GM23338 (cell line): ENCODE measurements at regions not wholly inside any gene's neighbourhood (a gene's known extent, or its start where the extent isn't known, plus 50 kb on each side); places are given as distances from the start of the nearest gene placed in this dataset.
A peak's percentile ranks its signal among the peaks of the same experiment; 100 is the strongest.

Experiments
- ATAC-seq: fragments of 200-7000 bp; cut with Tn5 transposase; 3 replicates; pipeline ENCODE4 v1.9.1; 2020
- DNase-seq: peaks from one replicate; pipeline ENCODE4 v3.0.0-alpha.2; 2015; ENCODE audit warnings: low spot score
- H2AFZ ChIP-seq: fragments of 200-600 bp; sonication (generic); 2 replicates; pipeline ENCODE4 v1.8.0; 2016; ENCODE audit warnings: antibody characterized with exemption, mild to moderate bottlenecking, moderate library complexity
- H3F3A ChIP-seq: fragments of 200-600 bp; sonication (generic); replicated peaks from 2 replicates; pipeline ENCODE4 v1.8.0; 2017; ENCODE audit warnings: antibody characterized with exemption, mixed run types, low read depth
- H3K27ac ChIP-seq: fragments of 200-600 bp; sonication (generic); 2 replicates; pipeline ENCODE4 v1.6.1; 2016; ENCODE audit warnings: low read depth
- H3K27me3 ChIP-seq: fragments of 200-600 bp; sonication (generic); 2 replicates; pipeline ENCODE4 v1.8.0; 2016; ENCODE audit warnings: mild to moderate bottlenecking, mixed run types, moderate library complexity; ENCODE audit not compliant: insufficient read depth
- H3K36me3 ChIP-seq: fragments of 200-600 bp; sonication (generic); 2 replicates; pipeline ENCODE4 v1.8.0; 2016; ENCODE audit warnings: mild to moderate bottlenecking; ENCODE audit not compliant: insufficient read depth
- H3K4me1 ChIP-seq: fragments of 200-600 bp; sonication (generic); 2 replicates; pipeline ENCODE4 v1.8.0; 2016; ENCODE audit warnings: mild to moderate bottlenecking, moderate library complexity; ENCODE audit not compliant: insufficient read depth
- H3K4me2 ChIP-seq: fragments of 200-600 bp; sonication (generic); 2 replicates; pipeline ENCODE4 v1.7.1; 2017; ENCODE audit warnings: mixed run types
- H3K4me3 ChIP-seq: fragments of 200-600 bp; sonication (generic); 2 replicates; pipeline ENCODE4 v1.6.1; 2016; ENCODE audit warnings: mixed run types
- H3K79me2 ChIP-seq: fragments of 200-600 bp; sonication (generic); replicated peaks from 2 replicates; pipeline ENCODE4 v1.8.0; 2017; ENCODE audit warnings: mild to moderate bottlenecking; ENCODE audit not compliant: insufficient read depth
- H3K9me2 ChIP-seq: fragments of 200-600 bp; sonication (generic); 2 replicates; pipeline ENCODE4 v1.8.0; 2017; ENCODE audit not compliant: insufficient read depth
- H4K20me1 ChIP-seq: fragments of 200-600 bp; sonication (generic); replicated peaks from 2 replicates; pipeline ENCODE4 v1.8.0; 2017; ENCODE audit warnings: mild to moderate bottlenecking; ENCODE audit not compliant: insufficient read depth
- H3K27ac Mint-ChIP-seq: 2 replicates; pipeline ENCODE4 v1.8.0; 2020; ENCODE audit warnings: inconsistent platforms, mild to moderate bottlenecking, moderate library complexity, mixed read lengths
- H3K27me3 Mint-ChIP-seq: 3 replicates; pipeline ENCODE4 v1.8.0; 2022; ENCODE audit warnings: low read depth, mild to moderate bottlenecking, moderate library complexity, mixed read lengths, inconsistent platforms; ENCODE audit not compliant: insufficient read depth, poor library complexity
- H3K36me3 Mint-ChIP-seq: 3 replicates; pipeline ENCODE4 v1.8.0; 2021; ENCODE audit warnings: low read depth, mild to moderate bottlenecking, inconsistent platforms, moderate library complexity, mixed read lengths
- H3K4me1 Mint-ChIP-seq: 3 replicates; pipeline ENCODE4 v1.8.0; 2020; ENCODE audit warnings: mild to moderate bottlenecking, inconsistent platforms, mixed read lengths
- H3K4me3 Mint-ChIP-seq: 3 replicates; pipeline ENCODE4 v1.8.0; 2021; ENCODE audit warnings: moderate library complexity, mild to moderate bottlenecking, inconsistent platforms, mixed read lengths
- H3K9me3 Mint-ChIP-seq: 3 replicates; pipeline ENCODE4 v1.8.0; 2020; ENCODE audit warnings: moderate library complexity, mild to moderate bottlenecking, inconsistent platforms, mixed read lengths
- CREB1 ChIP-seq: fragments of 250-450 bp; sonication (Bioruptor Pico); IDR thresholded peaks from 2 replicates; pipeline ENCODE4 v1.5.0; 2020; ENCODE audit warnings: low read depth, mild to moderate bottlenecking, moderate library complexity
- ETS1 ChIP-seq: IDR thresholded peaks from 2 replicates; pipeline ENCODE4 v1.6.1; 2016; ENCODE audit warnings: antibody characterized with exemption
- EZH2 ChIP-seq: fragments of 200-600 bp; sonication (generic); IDR thresholded peaks from one replicate; pipeline ENCODE4 v1.8.0; 2017; ENCODE audit warnings: antibody characterized with exemption, mild to moderate bottlenecking, low read depth; ENCODE audit not compliant: unreplicated experiment
- EZH2phosphoT487 ChIP-seq: fragments of 200-600 bp; sonication (generic); IDR thresholded peaks from one replicate; pipeline ENCODE4 v1.8.1; 2018; ENCODE audit warnings: antibody characterized with exemption; ENCODE audit not compliant: unreplicated experiment
- JUNB ChIP-seq: IDR thresholded peaks from one replicate; pipeline ENCODE4 v1.6.1; 2016; ENCODE audit warnings: antibody characterized with exemption; ENCODE audit not compliant: unreplicated experiment
- NANOG ChIP-seq: IDR thresholded peaks from 2 replicates; pipeline ENCODE4 v1.6.1; 2016; ENCODE audit warnings: antibody characterized with exemption, borderline replicate concordance
- POLR2AphosphoS5 ChIP-seq: IDR thresholded peaks from 2 replicates; pipeline ENCODE4 v1.6.1; 2016; ENCODE audit warnings: antibody characterized with exemption, low read depth
- STAT1 ChIP-seq: IDR thresholded peaks from one replicate; pipeline ENCODE4 v1.6.1; 2016; ENCODE audit warnings: antibody characterized with exemption; ENCODE audit not compliant: unreplicated experiment
- ZNF114 ChIP-seq: fragments of 250-450 bp; sonication (Bioruptor Pico); IDR thresholded peaks from 2 replicates; pipeline ENCODE4 v1.5.0; 2020; ENCODE audit warnings: mild to moderate bottlenecking, moderate library complexity
- ZNF331 ChIP-seq: fragments of 250-450 bp; sonication (Bioruptor Pico); IDR thresholded peaks from 2 replicates; pipeline ENCODE4 v1.5.0; 2020; ENCODE audit warnings: low read depth, mild to moderate bottlenecking, moderate library complexity
- TF ChIP-seq, protein P1 (sequence below), 2 experiments: fragments of 200-600 bp in 1 of 2; sonication (generic) in 1 of 2; conservative IDR thresholded peaks; 2 replicates each; pipeline versions ENCODE4 v1.5.1 to v1.6.1; 2016 to 2017; ENCODE audit warnings: antibody characterized with exemption in 2 of 2, low read depth in 2 of 2, mild to moderate bottlenecking in 2 of 2, moderate library complexity in 1 of 2
- TF ChIP-seq, protein P2 (sequence below): IDR thresholded peaks from one replicate; pipeline ENCODE4 v1.6.1; 2018; ENCODE audit warnings: antibody characterized with exemption; ENCODE audit not compliant: unreplicated experiment
- TF ChIP-seq, protein P3 (sequence below): fragments of 250-450 bp; sonication (Bioruptor Pico); IDR thresholded peaks from 2 replicates; pipeline ENCODE4 v1.5.0; 2020; ENCODE audit warnings: mild to moderate bottlenecking, moderate library complexity

DNA sequence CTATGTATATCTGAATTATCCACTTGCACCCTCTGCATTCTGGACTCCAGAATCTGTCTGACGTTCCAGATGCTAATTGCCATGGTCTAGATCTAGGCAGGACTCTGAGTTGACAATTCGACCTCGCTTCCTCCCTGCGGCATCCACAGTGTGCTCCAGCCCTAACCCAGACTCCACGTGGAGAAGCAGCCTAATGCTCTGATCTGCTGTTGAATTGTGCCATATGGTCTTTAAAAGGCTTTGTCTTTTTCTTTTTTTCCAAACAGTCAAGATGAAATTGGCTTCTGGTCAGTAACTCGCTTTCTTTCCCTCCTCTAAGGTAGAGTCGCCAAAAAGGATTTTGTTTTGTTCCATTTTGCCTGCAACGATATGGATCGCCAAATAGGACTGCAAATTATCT, 752.6 kb upstream of the ID2 start:
- H3K27me3 Mint-ChIP-seq: no peaks in the 10 kb centered on the region
- Histone ChIP-seq H4K20me1 (no peaks in the 10 kb centered on the region), H3K27ac (no peak overlapping the region), H3K9me2 (peaks cover 13% of the 10 kb centered on the region), H3K4me1 (no peaks in the 10 kb centered on the region), H3K27me3 (no peaks in the 10 kb centered on the region), H3K36me3 (no peaks in the 10 kb centered on the region), H3K79me2 (no peaks in the 10 kb centered on the region), H3F3A (no peaks in the 10 kb centered on the region), H3K4me3 (no peak overlapping the region), H2AFZ (peak overlapping the region; percentile 53; the same call in 1 of the 2 replicates), H3K4me2 (no peak overlapping the region)
- peaks cover 7% of the 10 kb centered on the region; the same call in 2 of the 3 replicates for H3K4me1 Mint-ChIP-seq
- DNase-seq (no peak), ATAC-seq (no peak)
- H3K9me3 Mint-ChIP-seq: no peaks in the 10 kb centered on the region; the same call in 2 of the 3 replicates
- no peaks in the 10 kb centered on the region for H3K36me3 Mint-ChIP-seq
- no peak overlapping the region for H3K4me3 Mint-ChIP-seq
- no peak overlapping the region for H3K27ac Mint-ChIP-seq
- no peak for TF ChIP-seq NANOG
- no peak for TF ChIP-seq EZH2
- TF ChIP-seq JUNB: no peak
- TF ChIP-seq EZH2phosphoT487: no peak
- TF ChIP-seq ZNF114: no peak
- TF ChIP-seq, protein P1, sequence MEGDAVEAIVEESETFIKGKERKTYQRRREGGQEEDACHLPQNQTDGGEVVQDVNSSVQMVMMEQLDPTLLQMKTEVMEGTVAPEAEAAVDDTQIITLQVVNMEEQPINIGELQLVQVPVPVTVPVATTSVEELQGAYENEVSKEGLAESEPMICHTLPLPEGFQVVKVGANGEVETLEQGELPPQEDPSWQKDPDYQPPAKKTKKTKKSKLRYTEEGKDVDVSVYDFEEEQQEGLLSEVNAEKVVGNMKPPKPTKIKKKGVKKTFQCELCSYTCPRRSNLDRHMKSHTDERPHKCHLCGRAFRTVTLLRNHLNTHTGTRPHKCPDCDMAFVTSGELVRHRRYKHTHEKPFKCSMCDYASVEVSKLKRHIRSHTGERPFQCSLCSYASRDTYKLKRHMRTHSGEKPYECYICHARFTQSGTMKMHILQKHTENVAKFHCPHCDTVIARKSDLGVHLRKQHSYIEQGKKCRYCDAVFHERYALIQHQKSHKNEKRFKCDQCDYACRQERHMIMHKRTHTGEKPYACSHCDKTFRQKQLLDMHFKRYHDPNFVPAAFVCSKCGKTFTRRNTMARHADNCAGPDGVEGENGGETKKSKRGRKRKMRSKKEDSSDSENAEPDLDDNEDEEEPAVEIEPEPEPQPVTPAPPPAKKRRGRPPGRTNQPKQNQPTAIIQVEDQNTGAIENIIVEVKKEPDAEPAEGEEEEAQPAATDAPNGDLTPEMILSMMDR (conservative IDR thresholded peaks at IDR 0.05; ENCODE audit: low read depth in 2 of 2): no peak
- TF ChIP-seq, protein P2, sequence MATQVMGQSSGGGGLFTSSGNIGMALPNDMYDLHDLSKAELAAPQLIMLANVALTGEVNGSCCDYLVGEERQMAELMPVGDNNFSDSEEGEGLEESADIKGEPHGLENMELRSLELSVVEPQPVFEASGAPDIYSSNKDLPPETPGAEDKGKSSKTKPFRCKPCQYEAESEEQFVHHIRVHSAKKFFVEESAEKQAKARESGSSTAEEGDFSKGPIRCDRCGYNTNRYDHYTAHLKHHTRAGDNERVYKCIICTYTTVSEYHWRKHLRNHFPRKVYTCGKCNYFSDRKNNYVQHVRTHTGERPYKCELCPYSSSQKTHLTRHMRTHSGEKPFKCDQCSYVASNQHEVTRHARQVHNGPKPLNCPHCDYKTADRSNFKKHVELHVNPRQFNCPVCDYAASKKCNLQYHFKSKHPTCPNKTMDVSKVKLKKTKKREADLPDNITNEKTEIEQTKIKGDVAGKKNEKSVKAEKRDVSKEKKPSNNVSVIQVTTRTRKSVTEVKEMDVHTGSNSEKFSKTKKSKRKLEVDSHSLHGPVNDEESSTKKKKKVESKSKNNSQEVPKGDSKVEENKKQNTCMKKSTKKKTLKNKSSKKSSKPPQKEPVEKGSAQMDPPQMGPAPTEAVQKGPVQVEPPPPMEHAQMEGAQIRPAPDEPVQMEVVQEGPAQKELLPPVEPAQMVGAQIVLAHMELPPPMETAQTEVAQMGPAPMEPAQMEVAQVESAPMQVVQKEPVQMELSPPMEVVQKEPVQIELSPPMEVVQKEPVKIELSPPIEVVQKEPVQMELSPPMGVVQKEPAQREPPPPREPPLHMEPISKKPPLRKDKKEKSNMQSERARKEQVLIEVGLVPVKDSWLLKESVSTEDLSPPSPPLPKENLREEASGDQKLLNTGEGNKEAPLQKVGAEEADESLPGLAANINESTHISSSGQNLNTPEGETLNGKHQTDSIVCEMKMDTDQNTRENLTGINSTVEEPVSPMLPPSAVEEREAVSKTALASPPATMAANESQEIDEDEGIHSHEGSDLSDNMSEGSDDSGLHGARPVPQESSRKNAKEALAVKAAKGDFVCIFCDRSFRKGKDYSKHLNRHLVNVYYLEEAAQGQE: no peak
- TF ChIP-seq, protein P3, sequence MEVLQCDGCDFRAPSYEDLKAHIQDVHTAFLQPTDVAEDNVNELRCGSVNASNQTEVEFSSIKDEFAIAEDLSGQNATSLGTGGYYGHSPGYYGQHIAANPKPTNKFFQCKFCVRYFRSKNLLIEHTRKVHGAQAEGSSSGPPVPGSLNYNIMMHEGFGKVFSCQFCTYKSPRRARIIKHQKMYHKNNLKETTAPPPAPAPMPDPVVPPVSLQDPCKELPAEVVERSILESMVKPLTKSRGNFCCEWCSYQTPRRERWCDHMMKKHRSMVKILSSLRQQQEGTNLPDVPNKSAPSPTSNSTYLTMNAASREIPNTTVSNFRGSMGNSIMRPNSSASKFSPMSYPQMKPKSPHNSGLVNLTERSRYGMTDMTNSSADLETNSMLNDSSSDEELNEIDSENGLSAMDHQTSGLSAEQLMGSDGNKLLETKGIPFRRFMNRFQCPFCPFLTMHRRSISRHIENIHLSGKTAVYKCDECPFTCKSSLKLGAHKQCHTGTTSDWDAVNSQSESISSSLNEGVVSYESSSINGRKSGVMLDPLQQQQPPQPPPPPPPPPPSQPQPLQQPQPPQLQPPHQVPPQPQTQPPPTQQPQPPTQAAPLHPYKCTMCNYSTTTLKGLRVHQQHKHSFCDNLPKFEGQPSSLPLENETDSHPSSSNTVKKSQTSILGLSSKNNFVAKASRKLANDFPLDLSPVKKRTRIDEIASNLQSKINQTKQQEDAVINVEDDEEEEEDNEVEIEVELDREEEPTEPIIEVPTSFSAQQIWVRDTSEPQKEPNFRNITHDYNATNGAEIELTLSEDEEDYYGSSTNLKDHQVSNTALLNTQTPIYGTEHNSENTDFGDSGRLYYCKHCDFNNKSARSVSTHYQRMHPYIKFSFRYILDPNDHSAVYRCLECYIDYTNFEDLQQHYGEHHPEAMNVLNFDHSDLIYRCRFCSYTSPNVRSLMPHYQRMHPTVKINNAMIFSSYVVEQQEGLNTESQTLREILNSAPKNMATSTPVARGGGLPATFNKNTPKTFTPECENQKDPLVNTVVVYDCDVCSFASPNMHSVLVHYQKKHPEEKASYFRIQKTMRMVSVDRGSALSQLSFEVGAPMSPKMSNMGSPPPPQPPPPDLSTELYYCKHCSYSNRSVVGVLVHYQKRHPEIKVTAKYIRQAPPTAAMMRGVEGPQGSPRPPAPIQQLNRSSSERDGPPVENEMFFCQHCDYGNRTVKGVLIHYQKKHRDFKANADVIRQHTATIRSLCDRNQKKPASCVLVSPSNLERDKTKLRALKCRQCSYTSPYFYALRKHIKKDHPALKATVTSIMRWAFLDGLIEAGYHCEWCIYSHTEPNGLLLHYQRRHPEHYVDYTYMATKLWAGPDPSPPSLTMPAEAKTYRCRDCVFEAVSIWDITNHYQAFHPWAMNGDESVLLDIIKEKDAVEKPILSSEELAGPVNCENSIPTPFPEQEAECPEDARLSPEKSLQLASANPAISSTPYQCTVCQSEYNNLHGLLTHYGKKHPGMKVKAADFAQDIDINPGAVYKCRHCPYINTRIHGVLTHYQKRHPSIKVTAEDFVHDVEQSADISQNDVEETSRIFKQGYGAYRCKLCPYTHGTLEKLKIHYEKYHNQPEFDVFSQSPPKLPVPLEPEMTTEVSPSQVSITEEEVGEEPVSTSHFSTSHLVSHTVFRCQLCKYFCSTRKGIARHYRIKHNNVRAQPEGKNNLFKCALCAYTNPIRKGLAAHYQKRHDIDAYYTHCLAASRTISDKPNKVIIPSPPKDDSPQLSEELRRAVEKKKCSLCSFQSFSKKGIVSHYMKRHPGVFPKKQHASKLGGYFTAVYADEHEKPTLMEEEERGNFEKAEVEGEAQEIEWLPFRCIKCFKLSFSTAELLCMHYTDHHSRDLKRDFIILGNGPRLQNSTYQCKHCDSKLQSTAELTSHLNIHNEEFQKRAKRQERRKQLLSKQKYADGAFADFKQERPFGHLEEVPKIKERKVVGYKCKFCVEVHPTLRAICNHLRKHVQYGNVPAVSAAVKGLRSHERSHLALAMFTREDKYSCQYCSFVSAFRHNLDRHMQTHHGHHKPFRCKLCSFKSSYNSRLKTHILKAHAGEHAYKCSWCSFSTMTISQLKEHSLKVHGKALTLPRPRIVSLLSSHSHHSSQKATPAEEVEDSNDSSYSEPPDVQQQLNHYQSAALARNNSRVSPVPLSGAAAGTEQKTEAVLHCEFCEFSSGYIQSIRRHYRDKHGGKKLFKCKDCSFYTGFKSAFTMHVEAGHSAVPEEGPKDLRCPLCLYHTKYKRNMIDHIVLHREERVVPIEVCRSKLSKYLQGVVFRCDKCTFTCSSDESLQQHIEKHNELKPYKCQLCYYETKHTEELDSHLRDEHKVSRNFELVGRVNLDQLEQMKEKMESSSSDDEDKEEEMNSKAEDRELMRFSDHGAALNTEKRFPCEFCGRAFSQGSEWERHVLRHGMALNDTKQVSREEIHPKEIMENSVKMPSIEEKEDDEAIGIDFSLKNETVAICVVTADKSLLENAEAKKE: no peak
- TF ChIP-seq POLR2AphosphoS5: no peak
- TF ChIP-seq STAT1: no peak
- no peak for TF ChIP-seq ZNF331 (CRISPR knock-in tag)
- no peak for TF ChIP-seq ETS1
- no peak for TF ChIP-seq CREB1 (CRISPR knock-in tag)
